ENCODE measurements at regions not wholly inside any gene's neighbourhood (a gene's known extent, or its start where the extent isn't known, plus 50 kb on each side); places are given as distances from the start of the nearest gene placed in this dataset.

GRCh38 chr1:5244631-5245285, 590.3 kb downstream of the AJAP1 start:
- no peak for DNase-seq

- DNase-seq = no peak
Measured at GRCh38 chr1:5242850-5243249, 588.4 kb downstream of the AJAP1 start.

- DNase-seq = no peak
Measured at GRCh38 chr1:5239911-5240310, 585.5 kb downstream of the AJAP1 start.

GRCh38 chr1:5238351-5239130, 584.1 kb downstream of the AJAP1 start:
- DNase-seq = no peak

- DNase-seq = no peak
Measured at GRCh38 chr1:5235355-5235899, 581.0 kb downstream of the AJAP1 start.

- no peak for DNase-seq
Measured at GRCh38 chr1:5232537-5232936, 578.1 kb downstream of the AJAP1 start.

- DNase-seq = no peak
Measured at GRCh38 chr1:5231541-5232315, 577.3 kb downstream of the AJAP1 start.

- no peak for DNase-seq
Measured at GRCh38 chr1:5227114-5227513, 572.7 kb downstream of the AJAP1 start.

- no peak for DNase-seq
Measured at GRCh38 chr1:5225707-5226704, 571.6 kb downstream of the AJAP1 start.

GRCh38 chr1:5223206-5223605, 568.8 kb downstream of the AJAP1 start:
- no peak for DNase-seq

- no peak for DNase-seq
Measured at GRCh38 chr1:5222626-5223025, 568.2 kb downstream of the AJAP1 start.

- no peak for DNase-seq
Measured at GRCh38 chr1:5221451-5221850, 567.0 kb downstream of the AJAP1 start.

- no peak for DNase-seq
Measured at GRCh38 chr1:5220821-5221220, 566.4 kb downstream of the AJAP1 start.

- DNase-seq = no peak
Measured at GRCh38 chr1:5220421-5220820, 566.0 kb downstream of the AJAP1 start.

GRCh38 chr1:5200006-5200405, 545.6 kb downstream of the AJAP1 start:
- no peak for DNase-seq

GRCh38 chr1:5198328-5198727, 543.9 kb downstream of the AJAP1 start:
- no peak for DNase-seq

- DNase-seq = no peak
Measured at GRCh38 chr1:5191470-5191869, 537.1 kb downstream of the AJAP1 start.

- DNase-seq = no peak
Measured at GRCh38 chr1:5189384-5189783, 535.0 kb downstream of the AJAP1 start.

- no peak for DNase-seq
Measured at GRCh38 chr1:5165762-5166161, 511.4 kb downstream of the AJAP1 start.

GRCh38 chr1:5164158-5164557, 509.7 kb downstream of the AJAP1 start:
- DNase-seq = no peak

- no peak for DNase-seq
Measured at GRCh38 chr1:5161372-5161771, 507.0 kb downstream of the AJAP1 start.

- DNase-seq = no peak
Measured at GRCh38 chr1:5157175-5157574, 502.8 kb downstream of the AJAP1 start.
